NCI-H2171 treated with DMSO at 0.1 percent for 48 hours (cell line): ENCODE measurements at regions not wholly inside any gene's neighbourhood (a gene's known extent, or its start where the extent isn't known, plus 50 kb on each side); places are given as distances from the start of the nearest gene placed in this dataset.
A peak's percentile ranks its signal among the peaks of the same experiment; 100 is the strongest.

Experiments used
- DNase-seq: peaks from one replicate; lab custom pipeline; 2025; lab: John Stamatoyannopoulos, UW

DNA sequence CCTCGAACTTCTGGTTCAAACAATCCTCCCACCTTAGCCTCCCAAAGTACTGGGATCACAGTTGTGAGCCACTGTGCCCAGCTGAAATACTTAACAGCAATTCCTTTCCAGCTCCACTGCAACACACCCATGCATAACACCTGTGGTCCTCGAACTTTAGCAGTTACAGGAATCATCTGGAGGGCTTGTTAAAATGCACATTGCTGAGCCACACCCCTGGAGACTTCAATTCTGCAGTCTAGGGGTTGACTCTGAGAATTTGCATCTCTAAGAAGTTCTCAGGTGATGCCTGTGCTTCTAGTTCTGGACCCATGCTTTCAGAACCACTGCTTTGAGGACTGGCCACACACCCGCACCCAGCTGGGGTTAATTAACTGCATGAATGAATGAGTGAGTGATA is 53.1 kb upstream of the UBL3 start:
- DNase-seq: no peak

GRCh38 chr13:29902632-29903305 is 52.4 kb upstream of the UBL3 start:
- DNase-seq: no peak

DNA sequence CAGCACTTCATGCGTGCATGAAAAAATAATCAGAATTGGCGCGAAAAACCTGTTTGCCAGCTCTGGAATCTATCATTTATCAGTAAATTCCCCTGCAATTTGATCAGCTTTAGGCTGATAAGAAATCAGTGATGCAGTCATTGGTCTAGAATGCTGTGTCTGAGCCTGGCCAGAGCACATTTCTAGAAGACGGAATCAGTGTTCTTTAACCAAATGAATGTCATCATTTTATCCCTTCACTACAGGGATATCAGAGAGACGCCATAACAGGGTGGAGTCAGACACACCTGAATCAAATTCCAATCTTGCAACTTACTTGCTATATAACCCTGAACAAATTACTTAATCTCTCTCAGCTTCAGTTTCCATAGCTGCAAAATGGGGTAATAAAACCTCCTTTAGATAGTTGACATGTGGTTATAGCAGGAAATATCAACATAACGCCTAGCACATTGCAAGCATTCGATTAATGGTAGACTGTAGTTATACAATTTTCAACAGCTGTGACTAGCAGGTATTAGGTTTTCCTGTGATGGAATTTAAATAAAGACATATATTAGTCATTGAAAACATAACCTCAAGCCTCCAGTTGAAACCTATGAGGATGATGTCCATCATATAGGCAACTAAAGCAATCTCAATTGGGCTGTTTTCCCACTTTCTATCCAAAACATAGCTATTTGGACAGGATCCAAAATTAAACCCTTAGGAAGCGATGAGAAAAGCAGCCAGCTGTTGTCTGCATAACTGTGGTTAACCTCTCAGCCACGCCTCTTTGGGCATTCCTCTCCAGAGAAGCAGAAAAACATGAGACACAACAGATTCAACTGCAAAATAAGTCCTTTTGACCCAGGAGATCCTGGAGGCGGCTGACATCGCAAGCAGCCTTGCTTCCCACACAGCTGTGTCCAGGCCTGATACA is 51.6 kb upstream of the UBL3 start:
- peak; percentile 54 for DNase-seq
